HCT116 (cell line): ENCODE measurements at regions not wholly inside any gene's neighbourhood (a gene's known extent, or its start where the extent isn't known, plus 50 kb on each side); places are given as distances from the start of the nearest gene placed in this dataset.

Experiments
- CEBPB ChIP-seq: IDR thresholded peaks from 2 replicates; pipeline ENCODE4 v1.6.1; 2012; ENCODE audit warnings: low read depth
- CTCF ChIP-seq, 3 experiments: fragments of 200-600 bp in 1 of 3; sonication (generic) in 1 of 3; IDR thresholded peaks in 2 of 3; conservative IDR thresholded peaks in 1 of 3; 2 replicates each; pipeline ENCODE4 v1.5.1; 2012 to 2017; ENCODE audit warnings: low read depth in 2 of 3, low read length in 2 of 3, antibody characterized with exemption in 1 of 3, borderline replicate concordance in 1 of 3, control low read depth in 1 of 3, mild to moderate bottlenecking in 1 of 3, mixed read lengths in 1 of 3, mixed run types in 1 of 3, moderate library complexity in 1 of 3; ENCODE audit not compliant: insufficient read depth in 1 of 3
- EGR1 ChIP-seq: IDR thresholded peaks from 2 replicates; pipeline ENCODE4 v1.6.1; 2012; ENCODE audit warnings: low read depth
- ELF1 ChIP-seq: IDR thresholded peaks from 2 replicates; pipeline ENCODE4 v1.6.1; 2012; ENCODE audit warnings: low read depth, borderline replicate concordance
- EZH2 ChIP-seq: fragments of 200-600 bp; sonication (generic); IDR thresholded peaks from 2 replicates; pipeline ENCODE4 v1.6.1; 2017; ENCODE audit warnings: antibody characterized with exemption, mixed run types
- EZH2phosphoT487 ChIP-seq: fragments of 200-600 bp; IDR thresholded peaks from 2 replicates; pipeline ENCODE4 v1.6.1; 2018; ENCODE audit warnings: antibody characterized with exemption, borderline replicate concordance
- JUND ChIP-seq: IDR thresholded peaks from 2 replicates; pipeline ENCODE4 v1.6.1; 2012
- POLR2A ChIP-seq: IDR thresholded peaks from 2 replicates; pipeline ENCODE4 v1.7.0; 2011; ENCODE audit warnings: borderline replicate concordance; ENCODE audit not compliant: insufficient read depth, insufficient read length; ENCODE audit errors: extremely low read depth
- POLR2AphosphoS5 ChIP-seq: IDR thresholded peaks from 2 replicates; pipeline ENCODE4 v1.6.1; 2011; ENCODE audit warnings: mild to moderate bottlenecking, low read depth, low read length, moderate library complexity
- SIN3A ChIP-seq: IDR thresholded peaks from 2 replicates; pipeline ENCODE4 v1.6.1; 2012; ENCODE audit warnings: low read depth
- SP1 ChIP-seq: IDR thresholded peaks from 2 replicates; pipeline ENCODE4 v1.6.1; 2012; ENCODE audit warnings: low read depth
- SRF ChIP-seq: IDR thresholded peaks from 2 replicates; pipeline ENCODE4 v1.6.1; 2012; ENCODE audit warnings: low read depth
- TF ChIP-seq, protein P1 (sequence below): IDR thresholded peaks from 2 replicates; pipeline ENCODE4 v1.6.1; 2012
- TF ChIP-seq, protein P2 (sequence below): IDR thresholded peaks from 2 replicates; pipeline ENCODE4 v1.6.1; 2011; ENCODE audit warnings: mild to moderate bottlenecking, low read length, moderate library complexity; ENCODE audit not compliant: insufficient replicate concordance; ENCODE audit errors: extremely low read depth

DNA sequence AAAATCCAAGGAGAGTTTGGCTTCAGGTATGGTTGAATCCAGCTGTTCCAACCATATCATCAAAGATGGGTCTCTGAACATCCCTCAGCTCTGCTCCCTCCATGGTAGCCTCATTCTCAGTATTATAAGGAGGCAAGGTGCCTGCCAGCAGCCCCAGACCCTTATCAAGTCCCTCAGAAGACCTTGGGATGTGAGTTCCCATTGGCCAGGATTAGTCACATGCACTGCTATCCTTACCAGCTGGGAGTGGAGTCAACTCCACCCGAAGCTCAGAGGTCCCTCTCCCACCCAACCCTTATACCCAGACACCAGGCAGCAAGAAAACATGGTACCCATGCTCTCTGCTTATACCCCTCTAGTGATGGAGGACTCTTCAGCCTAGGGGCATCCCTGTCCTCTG lies 153.7 kb upstream of the ZBTB40 start:
- TF ChIP-seq POLR2A (no peak), CEBPB (no peak), POLR2AphosphoS5 (no peak), CTCF (IDR thresholded peaks at IDR 0.05 in 2 of 3, conservative IDR thresholded peaks at IDR 0.05 in 1 of 3; ENCODE audit: borderline replicate concordance in 1 of 3, insufficient read depth in 1 of 3, low read depth in 2 of 3, low read length in 2 of 3) (no peak), JUND (no peak), EGR1 (no peak), SRF (no peak), EZH2 (no peak), SIN3A (no peak), EZH2phosphoT487 (no peak), SP1 (no peak), ELF1 (no peak)
- TF ChIP-seq, protein P1, sequence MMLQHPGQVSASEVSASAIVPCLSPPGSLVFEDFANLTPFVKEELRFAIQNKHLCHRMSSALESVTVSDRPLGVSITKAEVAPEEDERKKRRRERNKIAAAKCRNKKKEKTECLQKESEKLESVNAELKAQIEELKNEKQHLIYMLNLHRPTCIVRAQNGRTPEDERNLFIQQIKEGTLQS = no peak
- TF ChIP-seq, protein P2, sequence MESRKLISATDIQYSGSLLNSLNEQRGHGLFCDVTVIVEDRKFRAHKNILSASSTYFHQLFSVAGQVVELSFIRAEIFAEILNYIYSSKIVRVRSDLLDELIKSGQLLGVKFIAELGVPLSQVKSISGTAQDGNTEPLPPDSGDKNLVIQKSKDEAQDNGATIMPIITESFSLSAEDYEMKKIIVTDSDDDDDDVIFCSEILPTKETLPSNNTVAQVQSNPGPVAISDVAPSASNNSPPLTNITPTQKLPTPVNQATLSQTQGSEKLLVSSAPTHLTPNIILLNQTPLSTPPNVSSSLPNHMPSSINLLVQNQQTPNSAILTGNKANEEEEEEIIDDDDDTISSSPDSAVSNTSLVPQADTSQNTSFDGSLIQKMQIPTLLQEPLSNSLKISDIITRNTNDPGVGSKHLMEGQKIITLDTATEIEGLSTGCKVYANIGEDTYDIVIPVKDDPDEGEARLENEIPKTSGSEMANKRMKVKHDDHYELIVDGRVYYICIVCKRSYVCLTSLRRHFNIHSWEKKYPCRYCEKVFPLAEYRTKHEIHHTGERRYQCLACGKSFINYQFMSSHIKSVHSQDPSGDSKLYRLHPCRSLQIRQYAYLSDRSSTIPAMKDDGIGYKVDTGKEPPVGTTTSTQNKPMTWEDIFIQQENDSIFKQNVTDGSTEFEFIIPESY = no peak
